BJ (cell line): ENCODE measurements at regions not wholly inside any gene's neighbourhood (a gene's known extent, or its start where the extent isn't known, plus 50 kb on each side); places are given as distances from the start of the nearest gene placed in this dataset.
"Not testable (repeated sequence)": the region's sequence is repeated elsewhere in the genome, so short reads cannot be mapped to it uniquely, and the experiment has no call there.

Source experiments
- CTCF ChIA-PET: fragments of 350-600 bp; formaldehyde crosslinking; extraction: SDS; loops from one replicate; lab custom pipeline; 2021; ENCODE audit warnings: antibody characterized with exemption, inconsistent platforms; lab: Yijun Ruan, JAX
- POLR2A ChIA-PET: fragments of 300-600 bp; sonication (Branson Sonifier 250); formaldehyde crosslinking; extraction: SDS; loops from one replicate; lab custom pipeline; 2021; ENCODE audit warnings: antibody characterized with exemption; lab: Charles Lee
- DNase-seq: peaks from one replicate; pipeline ENCODE4 v3.0.0-alpha.2; 2011; ENCODE audit warnings: low read depth
- H3K27me3 ChIP-seq: 2 replicates; pipeline ENCODE4 v1.6.0; 2011; ENCODE audit warnings: low read length; ENCODE audit not compliant: control insufficient read depth, insufficient read depth
- H3K36me3 ChIP-seq: 2 replicates; pipeline ENCODE4 v1.5.1; 2011; ENCODE audit warnings: low read length; ENCODE audit not compliant: control insufficient read depth, insufficient read depth
- H3K4me3 ChIP-seq: 2 replicates; pipeline ENCODE4 v1.5.1; 2011; ENCODE audit warnings: low read depth, mild to moderate bottlenecking, control low read depth, low read length
- TF ChIP-seq, protein P1 (sequence below): IDR thresholded peaks from 2 replicates; pipeline ENCODE4 v1.5.1; 2011; ENCODE audit warnings: low read depth, mild to moderate bottlenecking, control low read depth, inconsistent platforms, low read length, moderate library complexity; ENCODE audit not compliant: insufficient read depth

DNA sequence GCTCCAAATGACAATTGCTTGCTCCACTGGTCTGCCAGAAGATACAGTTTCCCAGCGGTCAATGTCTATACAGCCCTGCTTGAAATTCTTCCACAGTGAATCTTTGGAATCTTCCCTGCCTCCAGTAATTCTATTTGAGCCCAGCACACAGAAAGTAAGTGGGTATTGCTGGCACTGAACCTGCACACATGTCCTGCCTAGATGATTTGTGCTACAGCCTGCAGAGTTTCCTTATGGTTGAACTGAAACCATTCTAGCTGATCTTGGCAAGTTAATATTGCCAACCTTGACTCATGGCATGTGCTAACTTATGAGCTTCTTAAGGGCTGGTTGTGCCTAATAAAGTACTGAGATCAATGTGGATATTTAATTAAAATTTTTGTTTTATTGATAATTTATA lies 553.8 kb upstream of the GNPDA2 start:
- no peaks in the 10 kb centered on the region for H3K27me3 ChIP-seq
- ChIA-PET CTCF (no interaction called here), POLR2A (no interaction called here)
- no peak overlapping the region for H3K4me3 ChIP-seq
- H3K36me3 ChIP-seq = no peaks in the 10 kb centered on the region
- TF ChIP-seq, protein P1, sequence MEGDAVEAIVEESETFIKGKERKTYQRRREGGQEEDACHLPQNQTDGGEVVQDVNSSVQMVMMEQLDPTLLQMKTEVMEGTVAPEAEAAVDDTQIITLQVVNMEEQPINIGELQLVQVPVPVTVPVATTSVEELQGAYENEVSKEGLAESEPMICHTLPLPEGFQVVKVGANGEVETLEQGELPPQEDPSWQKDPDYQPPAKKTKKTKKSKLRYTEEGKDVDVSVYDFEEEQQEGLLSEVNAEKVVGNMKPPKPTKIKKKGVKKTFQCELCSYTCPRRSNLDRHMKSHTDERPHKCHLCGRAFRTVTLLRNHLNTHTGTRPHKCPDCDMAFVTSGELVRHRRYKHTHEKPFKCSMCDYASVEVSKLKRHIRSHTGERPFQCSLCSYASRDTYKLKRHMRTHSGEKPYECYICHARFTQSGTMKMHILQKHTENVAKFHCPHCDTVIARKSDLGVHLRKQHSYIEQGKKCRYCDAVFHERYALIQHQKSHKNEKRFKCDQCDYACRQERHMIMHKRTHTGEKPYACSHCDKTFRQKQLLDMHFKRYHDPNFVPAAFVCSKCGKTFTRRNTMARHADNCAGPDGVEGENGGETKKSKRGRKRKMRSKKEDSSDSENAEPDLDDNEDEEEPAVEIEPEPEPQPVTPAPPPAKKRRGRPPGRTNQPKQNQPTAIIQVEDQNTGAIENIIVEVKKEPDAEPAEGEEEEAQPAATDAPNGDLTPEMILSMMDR = no peak
- no peak for DNase-seq

DNA sequence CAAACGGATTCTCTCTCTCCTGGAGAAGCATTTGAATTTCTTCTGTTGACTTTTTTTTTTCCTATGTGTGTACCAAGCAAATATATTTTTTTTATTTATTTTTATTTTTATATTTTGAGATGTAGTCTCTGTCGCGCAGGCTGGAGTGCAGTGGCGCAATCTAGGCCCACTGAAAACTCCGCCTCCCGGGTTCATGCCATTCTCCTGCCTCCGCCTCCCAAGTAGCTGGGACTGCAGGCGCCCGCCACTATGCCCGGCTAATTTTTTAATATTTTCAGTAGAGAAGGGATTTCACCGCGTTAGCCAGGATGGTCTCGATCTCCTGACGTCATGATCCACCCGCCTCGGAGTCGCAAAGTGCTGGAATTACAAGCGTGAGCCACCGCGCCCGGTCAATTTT lies 549.5 kb upstream of the GNPDA2 start:
- TF ChIP-seq, protein P1 = no peak
- H3K36me3 ChIP-seq = no peaks in the 10 kb centered on the region
- DNase-seq = no peak
- H3K4me3 ChIP-seq = no peak overlapping the region
- no peaks in the 10 kb centered on the region for H3K27me3 ChIP-seq
- ChIA-PET CTCF (no interaction called here), POLR2A (no interaction called here)

DNA sequence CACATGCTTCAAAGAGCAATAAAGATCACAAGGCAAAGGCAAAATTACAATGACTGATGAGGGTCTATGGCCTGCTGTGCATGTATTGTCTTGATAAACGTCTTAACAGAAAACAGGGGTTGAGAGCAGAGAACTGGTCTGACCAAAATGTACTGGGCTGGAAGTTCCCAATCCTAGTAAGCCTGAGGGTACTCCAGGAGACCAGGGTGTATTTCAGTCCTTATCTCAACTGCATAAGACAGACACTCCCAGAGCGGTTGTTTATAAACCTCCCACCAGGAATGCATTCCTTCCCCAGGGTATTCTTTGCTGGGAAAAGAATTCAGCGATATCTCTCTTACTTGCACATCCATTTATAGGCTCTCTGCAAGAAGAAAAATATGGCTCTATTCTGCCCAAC lies 521.8 kb upstream of the GNPDA2 start:
- H3K36me3 ChIP-seq, DNase-seq, CTCF ChIA-PET, H3K27me3 ChIP-seq, H3K4me3 ChIP-seq, POLR2A ChIA-PET: not testable (repeated sequence)

DNA sequence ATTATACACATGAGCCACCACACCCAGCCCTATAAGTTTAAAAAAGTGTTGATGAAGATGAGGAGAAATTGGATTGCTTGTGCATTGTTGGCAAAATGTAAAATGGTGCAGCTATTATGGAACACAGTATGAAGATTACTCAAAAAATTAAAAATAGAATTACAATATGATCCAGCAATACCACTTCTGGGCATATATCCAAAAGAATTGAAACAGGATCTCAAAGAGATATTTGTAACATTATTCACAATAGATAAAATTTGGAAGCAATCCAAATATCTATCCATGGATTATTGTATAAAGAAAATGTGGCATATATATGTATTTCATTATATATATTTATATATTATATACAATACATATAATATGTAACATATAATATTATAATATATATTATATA lies 515.6 kb upstream of the GNPDA2 start:
- Histone ChIP-seq H3K4me3 (no peak overlapping the region), H3K27me3 (no peaks in the 10 kb centered on the region), H3K36me3 (no peaks in the 10 kb centered on the region)
- CTCF ChIA-PET = no interaction called here
- no peak for DNase-seq
- POLR2A ChIA-PET = no interaction called here
- TF ChIP-seq, protein P1 = no peak

DNA sequence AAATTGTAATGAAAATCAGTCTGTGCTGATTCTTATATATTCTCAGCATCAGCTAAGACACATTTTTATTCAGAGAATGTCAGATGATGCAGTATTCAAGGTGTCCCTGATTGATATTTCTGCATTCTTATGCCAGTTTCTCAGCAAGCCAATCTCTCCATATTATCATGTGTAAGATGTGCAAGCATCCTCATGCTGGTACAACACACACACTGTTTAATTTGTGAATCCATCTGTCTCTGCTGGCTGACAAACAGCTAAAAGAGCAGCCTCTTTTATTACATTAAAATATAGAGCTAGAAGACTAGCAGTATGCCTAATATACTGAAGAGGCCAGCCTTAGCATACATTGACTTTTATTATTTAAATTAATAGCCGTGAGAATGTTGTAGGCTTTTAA lies 502.9 kb upstream of the GNPDA2 start:
- POLR2A ChIA-PET = no interaction called here
- Histone ChIP-seq H3K27me3 (no peaks in the 10 kb centered on the region), H3K4me3 (no peak overlapping the region), H3K36me3 (no peaks in the 10 kb centered on the region)
- CTCF ChIA-PET = no interaction called here
- TF ChIP-seq, protein P1 = no peak
- no peak for DNase-seq

DNA sequence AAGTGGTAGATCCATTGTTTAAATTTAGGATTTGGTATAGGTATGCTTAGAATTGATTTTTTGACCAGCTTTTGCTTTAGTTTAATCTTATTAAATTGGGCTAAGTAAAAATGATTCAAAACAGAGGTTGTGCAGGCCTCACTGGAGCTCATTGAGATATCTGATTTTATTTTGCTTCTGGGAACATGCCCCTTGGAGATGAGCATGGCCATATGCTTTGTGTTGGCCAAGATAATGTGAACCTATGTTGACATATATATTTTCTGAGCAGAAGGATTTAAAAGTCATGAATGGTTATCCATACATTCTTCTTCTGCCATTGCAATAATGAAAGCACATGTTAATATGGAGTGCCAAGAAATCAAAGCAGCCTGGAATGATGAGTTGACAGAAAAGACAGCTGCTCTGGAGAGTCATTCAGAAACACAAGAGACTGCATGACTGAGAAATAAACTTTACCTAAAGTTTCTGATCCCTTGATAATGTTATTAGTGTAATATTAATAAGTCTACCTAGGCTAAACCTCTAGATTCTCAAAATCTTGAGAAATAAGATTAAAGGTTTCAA lies 489.7 kb upstream of the GNPDA2 start:
- Histone ChIP-seq H3K4me3 (no peak overlapping the region), H3K36me3 (no peaks in the 10 kb centered on the region), H3K27me3 (no peaks in the 10 kb centered on the region)
- TF ChIP-seq, protein P1 = no peak
- ChIA-PET CTCF (no interaction called here), POLR2A (no interaction called here)
- DNase-seq = no peak

DNA sequence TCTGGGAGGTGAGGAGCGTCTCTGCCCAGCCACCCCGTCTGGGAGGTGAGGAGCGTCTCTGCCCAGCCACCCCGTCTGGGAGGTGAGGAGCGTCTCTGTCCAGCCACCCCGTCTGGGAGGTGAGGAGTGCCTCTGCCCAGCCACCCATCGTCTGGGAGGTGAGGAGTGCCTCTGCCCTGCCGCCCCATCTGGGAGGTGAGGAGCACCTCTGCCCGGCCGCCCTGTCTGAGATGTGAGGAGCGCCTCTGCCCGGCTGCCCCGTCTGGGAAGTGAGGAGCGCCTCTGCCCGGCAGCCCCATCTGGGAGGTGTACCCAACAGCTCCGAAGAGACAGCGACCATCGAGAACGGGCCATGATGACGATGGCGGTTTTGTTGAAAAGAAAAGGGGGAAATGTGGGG lies 482.1 kb upstream of the GNPDA2 start:
- H3K4me3 ChIP-seq, H3K36me3 ChIP-seq, DNase-seq, POLR2A ChIA-PET, CTCF ChIA-PET, H3K27me3 ChIP-seq: not testable (repeated sequence)

DNA sequence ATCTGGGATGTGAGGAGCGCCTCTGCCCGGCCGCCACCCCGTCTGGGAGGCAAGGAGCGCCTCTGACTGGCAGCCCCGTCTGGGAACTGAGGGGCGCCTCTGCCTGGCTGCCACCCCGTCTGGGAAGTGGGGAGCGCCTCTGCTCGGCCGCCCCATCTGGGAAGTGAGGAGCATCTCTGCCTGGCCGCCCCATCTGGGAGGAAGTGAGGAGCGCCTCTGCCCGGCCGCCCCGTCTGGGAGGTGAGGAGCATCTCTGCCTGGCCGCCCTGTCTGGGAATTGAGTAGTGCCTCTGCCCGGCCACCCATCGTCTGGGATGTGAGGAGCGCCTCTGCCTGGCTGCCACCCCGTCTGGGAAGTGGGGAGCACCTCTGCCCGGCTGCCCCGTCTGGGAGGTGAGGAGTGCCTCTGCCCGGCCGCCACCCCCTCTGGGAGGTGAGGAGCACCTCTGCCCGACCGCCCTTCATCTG lies 481.5 kb upstream of the GNPDA2 start:
- H3K27me3 ChIP-seq, CTCF ChIA-PET, DNase-seq, H3K4me3 ChIP-seq, H3K36me3 ChIP-seq, POLR2A ChIA-PET: not testable (repeated sequence)
